ENCODE measurements at regions not wholly inside any gene's neighbourhood (a gene's known extent, or its start where the extent isn't known, plus 50 kb on each side); places are given as distances from the start of the nearest gene placed in this dataset.

DNA sequence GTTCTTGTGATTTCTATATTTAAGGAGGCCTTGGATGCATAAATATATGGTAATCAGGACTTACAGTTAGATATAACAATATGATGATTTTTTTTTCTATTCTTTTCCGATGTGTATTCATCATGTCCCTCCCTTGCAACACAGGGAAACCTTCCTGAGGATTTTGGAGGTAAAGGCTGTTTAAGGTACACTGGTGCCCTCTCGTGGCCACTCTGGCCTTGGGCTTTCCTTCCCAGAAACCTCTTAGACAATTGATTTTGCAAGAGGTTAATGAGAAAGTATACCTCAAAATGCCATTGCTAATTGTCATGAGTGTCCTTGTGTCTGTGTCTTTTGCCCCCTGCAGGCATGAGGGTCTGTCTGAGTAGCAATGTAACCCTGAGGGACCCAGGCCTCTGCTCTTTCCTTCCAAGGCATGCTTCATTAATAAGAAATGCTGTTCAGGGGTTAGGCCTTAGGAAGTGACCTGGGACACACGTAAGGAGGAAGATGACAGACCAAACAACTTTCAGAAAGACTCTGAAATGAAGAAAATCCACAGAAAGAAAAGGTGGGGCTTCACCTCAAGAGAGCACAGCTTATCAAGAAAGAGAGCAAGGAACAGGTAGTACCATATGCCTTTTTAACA is 70.3 kb upstream of the PPP2R3A start:
- Histone ChIP-seq H4K91ac (ENCODE audit: low read depth, low read length) (no peak overlapping the region), H3K36me3 (ENCODE audit: control insufficient read depth in 1 of 2, insufficient read depth in 2 of 2, low read length in 2 of 2) (no peaks in the 10 kb centered on the region), H3K18ac (ENCODE audit: low read length) (no peak overlapping the region), H2AFZ (ENCODE audit: insufficient read depth, low read length, poor library complexity) (no peak overlapping the region), H4K8ac (ENCODE audit: low read depth, low read length) (no peak overlapping the region), H3K9me3 (ENCODE audit: insufficient read depth, low read depth, low read length) (peaks cover 2% of the 10 kb centered on the region), H3K27me3 (ENCODE audit: insufficient read depth, low read length) (no peaks in the 10 kb centered on the region), H3K27ac (ENCODE audit: low read depth, low read length) (no peak overlapping the region), H3K4me2 (ENCODE audit: low read length) (no peak overlapping the region), H2BK5ac (ENCODE audit: low read depth, low read length, poor library complexity) (no peak overlapping the region), H2AK5ac (ENCODE audit: low read length) (no peak overlapping the region), H3K4ac (ENCODE audit: low read depth, low read length) (no peak overlapping the region), H3K4me1 (ENCODE audit: control insufficient read depth in 1 of 2, insufficient read depth in 2 of 2, low read length in 2 of 2) (peaks cover 3 to 10% of the 10 kb centered on the region in 2 experiments), H3K9ac (ENCODE audit: low read length) (no peak overlapping the region), H3K23ac (ENCODE audit: low read length) (no peak overlapping the region), H3K4me3 (ENCODE audit: low read depth, low read length) (no peak overlapping the region), H4K12ac (ENCODE audit: low read depth, low read length) (no peak overlapping the region), H2BK12ac (ENCODE audit: low read length) (no peak overlapping the region), H3K14ac (ENCODE audit: low read length) (no peak overlapping the region), H2BK120ac (ENCODE audit: insufficient read depth, low read length, poor library complexity) (no peak overlapping the region), H3K79me2 (ENCODE audit: control insufficient read depth, insufficient read depth, low read length, poor library complexity) (no peaks in the 10 kb centered on the region), H3K79me1 (ENCODE audit: low read length) (no peaks in the 10 kb centered on the region)
- peak; percentile 82 to 91 for DNase-seq
- no CpG with 5 or more reads among the region's 3 CpGs for WGBS (ENCODE audit: extremely low coverage, insufficient coverage, insufficient read length)

DNA sequence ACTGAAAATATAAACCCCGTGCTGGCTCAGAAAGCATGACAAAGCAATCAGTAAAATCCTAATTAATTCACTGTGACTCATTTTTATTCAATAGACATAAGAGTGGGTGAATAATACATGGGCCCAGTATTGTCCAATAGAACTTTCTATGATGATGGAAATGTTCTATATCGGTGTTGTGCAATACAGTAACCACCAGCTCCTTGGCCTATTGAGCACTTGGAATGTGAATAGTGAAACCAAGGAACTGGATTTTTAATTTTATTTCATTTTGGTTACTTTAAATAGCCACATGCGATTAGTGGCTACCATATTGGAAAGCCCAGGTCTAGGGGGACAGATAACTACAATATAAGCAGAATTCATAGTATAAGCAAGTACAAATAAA is 69.8 kb upstream of the PPP2R3A start:
- no peak for DNase-seq
- H3K36me3 ChIP-seq (ENCODE audit: control insufficient read depth in 1 of 2, insufficient read depth in 2 of 2, low read length in 2 of 2), result no peaks in the 10 kb centered on the region
- H3K23ac ChIP-seq (ENCODE audit: low read length), result no peak overlapping the region
- no peak overlapping the region for H4K12ac ChIP-seq (ENCODE audit: low read depth, low read length)
- no peaks in the 10 kb centered on the region for H3K79me1 ChIP-seq (ENCODE audit: low read length)
- no peak overlapping the region for H3K9ac ChIP-seq (ENCODE audit: low read length)
- H3K4ac ChIP-seq (ENCODE audit: low read depth, low read length), result no peak overlapping the region
- H4K8ac ChIP-seq (ENCODE audit: low read depth, low read length), result no peak overlapping the region
- no peak overlapping the region for H2AFZ ChIP-seq (ENCODE audit: insufficient read depth, low read length, poor library complexity)
- H3K79me2 ChIP-seq (ENCODE audit: control insufficient read depth, insufficient read depth, low read length, poor library complexity), result no peaks in the 10 kb centered on the region
- no CpG with 5 or more reads among the region's 3 CpGs for WGBS (ENCODE audit: extremely low coverage, insufficient coverage, insufficient read length)
- no peak overlapping the region for H2BK5ac ChIP-seq (ENCODE audit: low read depth, low read length, poor library complexity)
- no peak overlapping the region for H3K27ac ChIP-seq (ENCODE audit: low read depth, low read length)
- no peak overlapping the region for H2BK120ac ChIP-seq (ENCODE audit: insufficient read depth, low read length, poor library complexity)
- H2AK5ac ChIP-seq (ENCODE audit: low read length), result no peak overlapping the region
- H4K91ac ChIP-seq (ENCODE audit: low read depth, low read length), result no peak overlapping the region
- H3K18ac ChIP-seq (ENCODE audit: low read length), result no peak overlapping the region
- peaks cover 2% of the 10 kb centered on the region for H3K9me3 ChIP-seq (ENCODE audit: insufficient read depth, low read depth, low read length)
- H3K14ac ChIP-seq (ENCODE audit: low read length), result no peak overlapping the region
- H3K4me3 ChIP-seq (ENCODE audit: low read depth, low read length), result no peak overlapping the region
- H3K4me2 ChIP-seq (ENCODE audit: low read length), result no peak overlapping the region
- peaks cover 3 to 10% of the 10 kb centered on the region in 2 experiments for H3K4me1 ChIP-seq (ENCODE audit: control insufficient read depth in 1 of 2, insufficient read depth in 2 of 2, low read length in 2 of 2)
- no peak overlapping the region for H2BK12ac ChIP-seq (ENCODE audit: low read length)
- no peaks in the 10 kb centered on the region for H3K27me3 ChIP-seq (ENCODE audit: insufficient read depth, low read length)

DNA sequence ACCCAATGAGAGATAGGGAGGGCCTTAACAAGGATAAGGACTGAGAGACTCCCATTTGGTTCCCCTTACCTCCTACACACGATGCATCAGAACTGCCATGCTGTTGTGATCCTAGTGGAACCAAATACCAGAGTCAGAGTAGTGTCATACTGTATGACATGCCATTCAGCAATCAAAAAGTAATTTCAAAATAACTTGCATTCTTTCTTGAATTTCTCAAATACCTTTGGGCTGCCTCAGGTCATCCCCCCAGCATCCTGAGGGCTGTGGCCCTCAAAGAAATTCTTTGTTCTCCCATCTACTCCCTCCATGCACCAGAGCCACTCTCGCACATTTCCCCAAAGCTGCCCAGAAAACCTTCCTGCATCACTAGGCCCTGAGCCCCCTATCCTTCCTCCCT is 68.9 kb upstream of the PPP2R3A start:
- DNase-seq, result peak in 1 of 2 donors; percentile 21
- Histone ChIP-seq H3K79me1 (ENCODE audit: low read length) (no peaks in the 10 kb centered on the region), H2BK5ac (ENCODE audit: low read depth, low read length, poor library complexity) (no peak overlapping the region), H4K12ac (ENCODE audit: low read depth, low read length) (no peak overlapping the region), H3K79me2 (ENCODE audit: control insufficient read depth, insufficient read depth, low read length, poor library complexity) (no peaks in the 10 kb centered on the region), H3K4me2 (ENCODE audit: low read length) (no peak overlapping the region), H3K14ac (ENCODE audit: low read length) (no peak overlapping the region), H2BK120ac (ENCODE audit: insufficient read depth, low read length, poor library complexity) (no peak overlapping the region), H4K8ac (ENCODE audit: low read depth, low read length) (no peak overlapping the region), H3K23ac (ENCODE audit: low read length) (no peak overlapping the region), H4K91ac (ENCODE audit: low read depth, low read length) (no peak overlapping the region), H3K36me3 (ENCODE audit: control insufficient read depth in 1 of 2, insufficient read depth in 2 of 2, low read length in 2 of 2) (no peaks in the 10 kb centered on the region), H3K9me3 (ENCODE audit: insufficient read depth, low read depth, low read length) (no peaks in the 10 kb centered on the region), H3K27me3 (ENCODE audit: insufficient read depth, low read length) (no peaks in the 10 kb centered on the region), H2BK12ac (ENCODE audit: low read length) (no peak overlapping the region), H3K4me1 (ENCODE audit: control insufficient read depth in 1 of 2, insufficient read depth in 2 of 2, low read length in 2 of 2) (peaks cover 3 to 10% of the 10 kb centered on the region in 2 experiments), H3K4me3 (ENCODE audit: low read depth, low read length) (no peak overlapping the region), H3K4ac (ENCODE audit: low read depth, low read length) (no peak overlapping the region), H2AK5ac (ENCODE audit: low read length) (no peak overlapping the region), H2AFZ (ENCODE audit: insufficient read depth, low read length, poor library complexity) (no peak overlapping the region), H3K27ac (ENCODE audit: low read depth, low read length) (no peak overlapping the region), H3K18ac (ENCODE audit: low read length) (no peak overlapping the region), H3K9ac (ENCODE audit: low read length) (no peak overlapping the region)
- WGBS (ENCODE audit: extremely low coverage, insufficient coverage, insufficient read length), result no CpG with 5 or more reads among the region's 2 CpGs

DNA sequence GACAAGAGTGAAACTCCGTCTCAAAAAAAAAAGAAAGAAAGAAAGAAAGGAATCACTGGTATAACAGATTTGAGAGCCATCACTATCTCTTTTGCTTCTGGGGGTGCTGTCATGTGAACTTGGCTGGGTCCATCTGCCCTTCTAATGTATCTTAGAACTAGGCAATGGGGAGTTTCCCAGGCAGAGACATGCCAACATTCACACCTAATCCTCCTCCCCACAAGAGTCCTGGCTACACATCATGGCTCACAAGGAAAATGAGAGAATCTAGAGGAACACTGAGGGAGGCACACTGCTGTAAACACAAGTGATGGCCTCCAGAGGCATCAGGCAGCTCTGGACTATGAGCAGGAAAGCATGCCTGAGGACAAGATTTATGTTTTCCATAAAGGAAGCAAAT is 67.8 kb upstream of the PPP2R3A start:
- no peaks in the 10 kb centered on the region for H3K79me2 ChIP-seq (ENCODE audit: control insufficient read depth, insufficient read depth, low read length, poor library complexity)
- H3K4me3 ChIP-seq (ENCODE audit: low read depth, low read length), result no peak overlapping the region
- no CpG with 5 or more reads among the region's 1 CpG for WGBS (ENCODE audit: extremely low coverage, insufficient coverage, insufficient read length)
- no peaks in the 10 kb centered on the region for H3K9me3 ChIP-seq (ENCODE audit: insufficient read depth, low read depth, low read length)
- no peak overlapping the region for H4K91ac ChIP-seq (ENCODE audit: low read depth, low read length)
- H4K8ac ChIP-seq (ENCODE audit: low read depth, low read length), result no peak overlapping the region
- H3K27me3 ChIP-seq (ENCODE audit: insufficient read depth, low read length), result no peaks in the 10 kb centered on the region
- H2AK5ac ChIP-seq (ENCODE audit: low read length), result no peak overlapping the region
- H4K12ac ChIP-seq (ENCODE audit: low read depth, low read length), result no peak overlapping the region
- H2BK12ac ChIP-seq (ENCODE audit: low read length), result no peak overlapping the region
- H3K23ac ChIP-seq (ENCODE audit: low read length), result no peak overlapping the region
- H2BK120ac ChIP-seq (ENCODE audit: insufficient read depth, low read length, poor library complexity), result no peak overlapping the region
- H3K14ac ChIP-seq (ENCODE audit: low read length), result no peak overlapping the region
- peaks cover 3 to 10% of the 10 kb centered on the region in 2 experiments for H3K4me1 ChIP-seq (ENCODE audit: control insufficient read depth in 1 of 2, insufficient read depth in 2 of 2, low read length in 2 of 2)
- H3K79me1 ChIP-seq (ENCODE audit: low read length), result no peaks in the 10 kb centered on the region
- H3K27ac ChIP-seq (ENCODE audit: low read depth, low read length), result no peak overlapping the region
- H3K18ac ChIP-seq (ENCODE audit: low read length), result no peak overlapping the region
- DNase-seq, result no peak
- H3K4ac ChIP-seq (ENCODE audit: low read depth, low read length), result no peak overlapping the region
- no peak overlapping the region for H3K9ac ChIP-seq (ENCODE audit: low read length)
- H3K36me3 ChIP-seq (ENCODE audit: control insufficient read depth in 1 of 2, insufficient read depth in 2 of 2, low read length in 2 of 2), result no peaks in the 10 kb centered on the region
- H2AFZ ChIP-seq (ENCODE audit: insufficient read depth, low read length, poor library complexity), result no peak overlapping the region
- H2BK5ac ChIP-seq (ENCODE audit: low read depth, low read length, poor library complexity), result no peak overlapping the region
- H3K4me2 ChIP-seq (ENCODE audit: low read length), result no peak overlapping the region

Data from trophoblast cell (in vitro differentiated cells and primary cell).